PC-3 (cell line): ENCODE measurements at regions not wholly inside any gene's neighbourhood (a gene's known extent, or its start where the extent isn't known, plus 50 kb on each side); places are given as distances from the start of the nearest gene placed in this dataset.

Source experiments
- ATAC-seq: fragments of 200-7000 bp; cut with Tn5 transposase; 2 replicates; pipeline ENCODE4 v1.9.1; 2020; ENCODE audit warnings: mild to moderate bottlenecking, moderate library complexity
- BruUV-seq: library from RNA; stranded (reverse); fragments of 400-500 nt; replicated peaks from 2 replicates; lab custom pipeline; 2021; lab: Mats Ljungman, UMichigan
- CTCF ChIA-PET: fragments of 300-600 bp; sonication (Branson Sonifier 250); formaldehyde crosslinking; loops from one replicate; lab custom pipeline; 2022; ENCODE audit warnings: antibody characterized with exemption; lab: Charles Lee
- POLR2A ChIA-PET: fragments of 300-600 bp; sonication (Branson Sonifier 250); formaldehyde crosslinking; loops from one replicate; lab custom pipeline; 2022; ENCODE audit warnings: antibody characterized with exemption; ENCODE audit not compliant: unreplicated experiment; lab: Charles Lee
- DNase-seq: peaks from one replicate; pipeline ENCODE4 v3.0.0-alpha.2; 2015
- H2AFZ ChIP-seq: fragments of 300-600 bp; sonication (generic); 2 replicates; pipeline ENCODE4 v1.6.0; 2016; ENCODE audit warnings: antibody characterized with exemption, low read length
- H3F3A ChIP-seq: fragments of 300-600 bp; sonication (generic); one replicate; pipeline ENCODE4 v1.6.0; 2017; ENCODE audit warnings: antibody characterized with exemption, low read length, control low read depth, mild to moderate bottlenecking; ENCODE audit not compliant: unreplicated experiment
- H3K27ac ChIP-seq: fragments of 300-600 bp; sonication (generic); 2 replicates; pipeline ENCODE4 v1.5.1; 2016; ENCODE audit warnings: mild to moderate bottlenecking, low read length
- H3K27me3 ChIP-seq: fragments of 300-600 bp; sonication (generic); 2 replicates; pipeline ENCODE4 v1.6.1; 2016; ENCODE audit warnings: low read length, mixed read lengths
- H3K36me3 ChIP-seq: fragments of 300-600 bp; sonication (generic); 2 replicates; pipeline ENCODE4 v1.6.1; 2016; ENCODE audit warnings: low read depth, mixed run types, low read length, mixed read lengths
- H3K4me1 ChIP-seq: fragments of 300-600 bp; sonication (generic); 2 replicates; pipeline ENCODE4 v1.5.1; 2016; ENCODE audit warnings: low read length; ENCODE audit not compliant: insufficient read depth
- H3K4me2 ChIP-seq: fragments of 300-600 bp; sonication (generic); 2 replicates; pipeline ENCODE4 v1.6.0; 2016; ENCODE audit warnings: low read length
- H3K4me3 ChIP-seq: fragments of 300-600 bp; sonication (generic); 2 replicates; pipeline ENCODE4 v1.5.1; 2016; ENCODE audit warnings: mild to moderate bottlenecking, low read length, mixed read lengths
- H3K79me2 ChIP-seq: fragments of 300-600 bp; sonication (generic); 2 replicates; pipeline ENCODE4 v1.6.1; 2017; ENCODE audit warnings: low read length, mixed read lengths
- H3K9ac ChIP-seq: fragments of 300-600 bp; sonication (generic); 2 replicates; pipeline ENCODE4 v1.6.0; 2016; ENCODE audit warnings: mild to moderate bottlenecking, low read length
- H3K9me2 ChIP-seq: fragments of 300-600 bp; sonication (generic); replicated peaks from 2 replicates; pipeline ENCODE4 v1.6.1; 2016; ENCODE audit warnings: mixed run types, low read length, mixed read lengths
- H3K9me3 ChIP-seq: fragments of 300-600 bp; sonication (generic); 2 replicates; pipeline ENCODE4 v1.6.1; 2016; ENCODE audit warnings: low read length, mixed read lengths
- H4K20me1 ChIP-seq: fragments of 300-600 bp; sonication (generic); 2 replicates; pipeline ENCODE4 v1.6.1; 2016; ENCODE audit warnings: low read length, mixed read lengths
- CTCF ChIP-seq: fragments of 300-600 bp; sonication (generic); conservative IDR thresholded peaks from 2 replicates; pipeline ENCODE4 v1.5.1; 2017; ENCODE audit warnings: antibody characterized with exemption, low read depth, mild to moderate bottlenecking, low read length
- EZH2 ChIP-seq: fragments of 300-600 bp; sonication (generic); IDR thresholded peaks from one replicate; pipeline ENCODE4 v1.6.1; 2017; ENCODE audit warnings: antibody characterized with exemption, mild to moderate bottlenecking, low read length; ENCODE audit not compliant: unreplicated experiment
- EZH2phosphoT487 ChIP-seq: fragments of 300-600 bp; sonication (generic); IDR thresholded peaks from 2 replicates; pipeline ENCODE4 v1.6.1; 2018; ENCODE audit warnings: mild to moderate bottlenecking, antibody characterized with exemption, low read length, borderline replicate concordance
- intact Hi-C: fragments of 100-400 bp; cut with micrococcal nuclease; formaldehyde crosslinking; loops from 2 replicates; pipeline ENCODE4 v1.9.0; 2023

GRCh38 chr9:75633451-75634057, 256.9 kb upstream of the PCSK5 start:
- BruUV-seq: no TSS peak
- H3K9ac ChIP-seq: no peak overlapping the region
- no peaks in the 10 kb centered on the region for H3K4me1 ChIP-seq
- ChIA-PET POLR2A (no interaction called here), CTCF (no interaction called here)
- H3K36me3 ChIP-seq: no peaks in the 10 kb centered on the region
- ATAC-seq (no peak), DNase-seq (no peak)
- H3K9me3 ChIP-seq: no peaks in the 10 kb centered on the region
- no peaks in the 10 kb centered on the region for H4K20me1 ChIP-seq
- H3K9me2 ChIP-seq: no peaks in the 10 kb centered on the region
- no peaks in the 10 kb centered on the region for H3F3A ChIP-seq
- no peak for TF ChIP-seq EZH2
- no peak for TF ChIP-seq EZH2phosphoT487
- TF ChIP-seq CTCF: no peak
- no peaks in the 10 kb centered on the region for H3K27me3 ChIP-seq
- no peaks in the 10 kb centered on the region for H3K79me2 ChIP-seq
- intact Hi-C loops: no loop called here
- no peak overlapping the region for H3K4me3 ChIP-seq
- H2AFZ ChIP-seq: no peak overlapping the region
- H3K4me2 ChIP-seq: no peak overlapping the region
- H3K27ac ChIP-seq: no peak overlapping the region

DNA sequence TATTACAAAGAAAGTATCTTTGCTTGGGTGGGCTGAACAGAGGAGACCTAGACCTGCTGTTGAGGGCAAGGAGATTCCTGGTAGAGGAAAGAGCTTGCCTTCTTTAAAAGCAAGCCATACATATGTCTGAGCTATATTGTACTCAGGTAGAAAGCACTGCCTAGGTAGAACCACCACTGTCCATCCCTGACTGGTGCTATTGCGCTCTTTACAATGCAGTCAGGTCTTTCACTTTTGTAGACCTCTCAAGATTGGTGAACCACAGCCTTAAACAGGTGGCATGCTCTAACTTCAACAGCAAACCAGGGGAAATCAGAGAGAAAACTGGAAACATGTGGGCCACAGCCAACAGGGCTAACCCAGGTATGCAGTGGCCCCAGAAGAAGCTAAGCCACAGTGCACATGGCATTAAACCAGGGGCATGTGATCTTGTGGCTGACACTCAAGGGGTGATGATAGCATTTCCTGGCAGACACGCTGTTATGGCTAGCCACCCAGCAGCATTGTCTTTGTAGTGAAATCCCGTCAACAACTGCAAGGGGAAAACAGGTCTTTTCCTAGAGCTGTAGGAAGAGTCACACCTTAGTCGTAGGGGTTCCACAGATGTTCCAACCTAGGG, 253.9 kb upstream of the PCSK5 start:
- Histone ChIP-seq H3K9me2 (no peaks in the 10 kb centered on the region), H3K9ac (no peak overlapping the region), H3K4me2 (no peak overlapping the region), H3K27me3 (no peaks in the 10 kb centered on the region), H3K79me2 (no peaks in the 10 kb centered on the region), H3K4me3 (no peak overlapping the region), H2AFZ (no peak overlapping the region), H3K9me3 (no peaks in the 10 kb centered on the region), H3K4me1 (no peaks in the 10 kb centered on the region), H3K27ac (no peak overlapping the region), H4K20me1 (no peaks in the 10 kb centered on the region), H3K36me3 (no peaks in the 10 kb centered on the region), H3F3A (no peaks in the 10 kb centered on the region)
- CTCF ChIA-PET: no interaction called here
- intact Hi-C loops: no loop called here
- ATAC-seq: no peak
- no peak for TF ChIP-seq EZH2
- TF ChIP-seq CTCF: no peak
- TF ChIP-seq EZH2phosphoT487: no peak
- DNase-seq: no peak
- POLR2A ChIA-PET: no interaction called here
- no TSS peak for BruUV-seq

GRCh38 chr9:75639971-75640610, 250.4 kb upstream of the PCSK5 start:
- no peak overlapping the region for H3K4me2 ChIP-seq
- POLR2A ChIA-PET: no interaction called here
- H3K79me2 ChIP-seq: no peaks in the 10 kb centered on the region
- no peaks in the 10 kb centered on the region for H4K20me1 ChIP-seq
- no peaks in the 10 kb centered on the region for H3K4me1 ChIP-seq
- TF ChIP-seq EZH2: no peak
- no peak for TF ChIP-seq CTCF
- no peak for TF ChIP-seq EZH2phosphoT487
- intact Hi-C loops: no loop called here
- no peaks in the 10 kb centered on the region for H3F3A ChIP-seq
- H3K36me3 ChIP-seq: no peaks in the 10 kb centered on the region
- H3K9me3 ChIP-seq: no peaks in the 10 kb centered on the region
- no peak overlapping the region for H3K9ac ChIP-seq
- no peaks in the 10 kb centered on the region for H3K27me3 ChIP-seq
- CTCF ChIA-PET: no interaction called here
- H3K9me2 ChIP-seq: no peaks in the 10 kb centered on the region
- H3K4me3 ChIP-seq: no peak overlapping the region
- no peak overlapping the region for H2AFZ ChIP-seq
- DNase-seq (no peak), ATAC-seq (no peak)
- H3K27ac ChIP-seq: no peak overlapping the region
- no TSS peak for BruUV-seq
